CD4-positive, CD25-positive, alpha-beta regulatory T cell (primary cell): ENCODE measurements at regions not wholly inside any gene's neighbourhood (a gene's known extent, or its start where the extent isn't known, plus 50 kb on each side); places are given as distances from the start of the nearest gene placed in this dataset.
"Not testable (repeated sequence)": the region's sequence is repeated elsewhere in the genome, so short reads cannot be mapped to it uniquely, and the experiment has no call there.

ENCODE experiments used
- ATAC-seq, 2 donors: fragments of 150-1000 bp; cut with Tn5 transposase; one replicate each; pipeline ENCODE4 v1.10.0; 2021; ENCODE audit warnings: low read depth in 2 of 2, moderate number of reproducible peaks in 2 of 2, moderate library complexity in 1 of 2
- DNase-seq, 3 donors: peaks; one replicate each; pipeline versions ENCODE4 v3.0.0 to v3.0.0-alpha.2; 2012 to 2022; ENCODE audit warnings: mixed read lengths in 1 of 3
- H3K27ac ChIP-seq: one replicate; pipeline ENCODE4 v1.7.0; 2013; ENCODE audit warnings: mild to moderate bottlenecking, low read length; ENCODE audit not compliant: insufficient read depth, poor library complexity, severe bottlenecking
- H3K27me3 ChIP-seq: one replicate; pipeline ENCODE4 v1.7.0; 2013; ENCODE audit warnings: low read length; ENCODE audit not compliant: control insufficient read depth, insufficient read depth
- H3K36me3 ChIP-seq: one replicate; pipeline ENCODE4 v1.7.0; 2013; ENCODE audit warnings: mild to moderate bottlenecking, low read length, moderate library complexity; ENCODE audit not compliant: control insufficient read depth, insufficient read depth
- H3K4me1 ChIP-seq: 2 replicates; pipeline ENCODE4 v1.7.0; 2013; ENCODE audit warnings: mild to moderate bottlenecking, low read length; ENCODE audit not compliant: insufficient read depth, control insufficient read depth, poor library complexity, severe bottlenecking
- H3K4me3 ChIP-seq: one replicate; pipeline ENCODE4 v1.7.0; 2013; ENCODE audit warnings: low read depth, mild to moderate bottlenecking, low read length, moderate library complexity
- H3K9me3 ChIP-seq, 2 experiments: 1 replicate in 1 of 2; 2 replicates in 1 of 2; pipeline ENCODE4 v1.7.0; 2013; ENCODE audit warnings: low read length in 2 of 2, mild to moderate bottlenecking in 1 of 2, moderate library complexity in 1 of 2; ENCODE audit not compliant: control insufficient read depth in 2 of 2
- H3K27ac Mint-ChIP-seq, 3 donors: one replicate each; pipeline ENCODE4 v1.8.0; 2020 to 2022; ENCODE audit warnings: mild to moderate bottlenecking in 3 of 3, mixed read lengths in 3 of 3, moderate library complexity in 2 of 3
- H3K27me3 Mint-ChIP-seq: one replicate; pipeline ENCODE4 v1.8.0; 2022; ENCODE audit warnings: mild to moderate bottlenecking, mixed read lengths
- H3K36me3 Mint-ChIP-seq: one replicate; pipeline ENCODE4 v1.8.0; 2020; ENCODE audit warnings: mixed read lengths
- H3K4me1 Mint-ChIP-seq, 4 donors: one replicate each; pipeline ENCODE4 v1.8.0; 2020 to 2022; ENCODE audit warnings: mixed read lengths in 4 of 4, mild to moderate bottlenecking in 1 of 4
- H3K4me3 Mint-ChIP-seq, 4 donors: one replicate each; pipeline ENCODE4 v1.8.0; 2020 to 2022; ENCODE audit warnings: mild to moderate bottlenecking in 4 of 4, mixed read lengths in 4 of 4, moderate library complexity in 3 of 4
- H3K9me3 Mint-ChIP-seq, 7 donors: one replicate each; pipeline ENCODE4 v1.8.0; 2020 to 2022; ENCODE audit warnings: mixed read lengths in 7 of 7, mild to moderate bottlenecking in 3 of 7, moderate library complexity in 2 of 7

DNA sequence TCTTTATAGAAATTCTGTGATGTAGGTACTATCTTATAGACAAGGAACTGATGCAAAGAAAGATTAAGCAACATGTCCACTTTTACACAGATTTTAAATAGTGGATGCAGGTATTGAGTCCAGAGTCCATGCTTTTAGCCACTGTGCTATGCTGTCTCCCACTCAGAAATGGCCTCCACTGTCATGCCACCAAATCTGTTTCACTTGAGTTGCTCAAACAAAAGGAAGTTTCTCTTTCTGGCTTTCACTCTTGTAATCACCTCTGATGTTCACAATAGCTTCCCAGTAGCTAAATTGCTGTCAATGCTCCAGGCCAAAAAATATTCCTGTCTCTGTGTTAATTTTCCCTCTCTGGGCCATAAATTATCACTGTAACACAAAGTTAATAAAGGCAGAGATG, 77.0 kb upstream of the RASA1 start:
- Histone ChIP-seq H3K36me3 (no peaks in the 10 kb centered on the region), H3K9me3 (no peaks in the 10 kb centered on the region), H3K4me1 (peaks cover 9% of the 10 kb centered on the region), H3K27me3 (no peaks in the 10 kb centered on the region), H3K27ac (no peak overlapping the region), H3K4me3 (no peak overlapping the region)
- Mint-ChIP-seq H3K4me3 (no peak overlapping the region), H3K36me3 (no peaks in the 10 kb centered on the region), H3K9me3 (no peaks in the 10 kb centered on the region), H3K4me1 (peaks cover 6 to 30% (median 16%) of the 10 kb centered on the region in 4 donors), H3K27ac (no peak overlapping the region), H3K27me3 (peaks cover 6% of the 10 kb centered on the region)
- no peak for DNase-seq
- ATAC-seq: no peak

DNA sequence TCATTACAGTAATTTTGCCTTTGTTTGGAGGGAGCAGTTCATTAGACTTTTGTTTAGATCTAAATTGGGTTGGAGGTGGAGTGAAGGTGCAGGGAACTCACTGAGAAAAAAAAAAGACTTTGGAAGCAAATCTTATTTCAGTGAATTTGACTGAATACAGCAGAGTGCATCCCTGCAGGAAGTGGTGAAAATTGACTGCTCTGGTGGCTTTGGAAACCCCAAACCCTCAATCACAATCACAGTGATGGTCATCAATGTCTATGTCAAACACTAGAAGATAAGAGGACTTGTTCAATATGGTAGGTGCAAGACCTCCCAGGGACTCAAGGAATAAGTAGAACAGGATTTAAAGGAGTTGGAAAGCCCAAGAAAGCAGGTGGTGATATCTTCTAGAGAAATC, 76.0 kb upstream of the RASA1 start:
- Histone ChIP-seq H3K36me3 (no peaks in the 10 kb centered on the region), H3K9me3 (no peaks in the 10 kb centered on the region), H3K27me3 (no peaks in the 10 kb centered on the region), H3K27ac (no peak overlapping the region), H3K4me3 (no peak overlapping the region), H3K4me1 (peaks cover 11% of the 10 kb centered on the region)
- Mint-ChIP-seq H3K36me3 (no peaks in the 10 kb centered on the region), H3K27ac (peak overlapping the region in 1 of 3 donors; percentile 6), H3K9me3 (no peaks in the 10 kb centered on the region), H3K4me3 (no peak overlapping the region), H3K4me1 (peaks cover 6 to 32% (median 18%) of the 10 kb centered on the region in 4 donors), H3K27me3 (peaks cover 6% of the 10 kb centered on the region)
- ATAC-seq (no peak), DNase-seq (no peak)

DNA sequence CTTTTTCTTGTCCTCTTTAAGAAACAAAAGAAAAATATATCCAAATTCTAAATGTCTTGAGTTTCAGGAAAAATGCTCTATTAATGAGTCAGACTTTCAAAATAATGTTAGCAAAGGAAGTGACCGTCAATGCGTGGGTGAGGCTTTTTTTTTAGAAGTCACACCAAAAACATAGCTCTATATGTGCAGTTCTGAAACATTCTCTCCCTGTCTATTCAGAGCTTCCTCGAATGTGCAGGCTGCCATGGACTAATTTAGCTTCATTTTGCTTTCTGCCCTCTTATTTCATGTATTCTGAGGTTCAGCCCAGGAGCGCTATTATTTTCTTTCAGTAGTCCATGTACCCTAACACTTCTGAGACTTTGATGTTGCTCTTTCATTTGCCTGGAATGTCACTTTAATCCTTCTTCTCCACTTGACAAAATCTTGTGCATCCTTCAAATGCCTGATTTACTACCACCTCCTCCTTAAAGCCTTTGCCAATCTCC, 72.5 kb upstream of the RASA1 start:
- peak in 1 of 3 donors; percentile 31 for DNase-seq
- Mint-ChIP-seq H3K4me1 (peaks cover 6 to 28% (median 18%) of the 10 kb centered on the region in 4 donors), H3K27me3 (peaks cover 6% of the 10 kb centered on the region), H3K4me3 (no peak overlapping the region), H3K27ac (peak overlapping the region in 2 of 3 donors; percentile 15 to 86), H3K9me3 (peaks cover 0 to 4% (median 0%) of the 10 kb centered on the region in 7 donors), H3K36me3 (no peaks in the 10 kb centered on the region)
- Histone ChIP-seq H3K4me1 (peaks cover 11% of the 10 kb centered on the region), H3K36me3 (no peaks in the 10 kb centered on the region), H3K4me3 (no peak overlapping the region), H3K9me3 (no peaks in the 10 kb centered on the region), H3K27me3 (no peaks in the 10 kb centered on the region), H3K27ac (no peak overlapping the region)
- no peak for ATAC-seq

DNA sequence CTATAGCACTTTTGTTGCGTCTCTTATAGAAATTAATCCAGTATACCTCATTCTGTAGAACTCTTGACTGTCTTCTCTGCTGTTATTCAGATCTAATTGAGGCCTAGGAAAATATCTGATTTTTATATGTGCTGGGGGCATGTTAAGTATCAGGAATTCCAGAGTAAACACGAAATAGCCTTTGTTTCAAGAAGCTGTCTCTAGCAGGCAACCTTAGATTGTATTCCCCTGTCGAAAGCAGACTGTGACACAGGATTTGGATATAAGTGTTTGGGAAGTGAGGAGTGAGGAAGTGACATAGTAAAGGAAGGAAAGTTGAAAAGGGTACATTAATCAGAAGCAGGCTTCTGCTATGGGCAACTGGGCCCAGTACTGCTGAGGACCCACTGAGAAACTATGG, 72.1 kb upstream of the RASA1 start:
- ATAC-seq (no peak), DNase-seq (no peak)
- no peaks in the 10 kb centered on the region for H3K9me3 ChIP-seq
- Mint-ChIP-seq H3K9me3 (peaks cover 0 to 4% (median 0%) of the 10 kb centered on the region in 7 donors), H3K4me1 (peaks cover 6 to 28% (median 18%) of the 10 kb centered on the region in 4 donors), H3K27me3 (peaks cover 6% of the 10 kb centered on the region), H3K27ac (peak overlapping the region; percentile 15 to 86 (median 16)), H3K4me3 (no peak overlapping the region), H3K36me3 (no peaks in the 10 kb centered on the region)
- no peak overlapping the region for H3K4me3 ChIP-seq
- H3K27ac ChIP-seq: no peak overlapping the region
- no peaks in the 10 kb centered on the region for H3K27me3 ChIP-seq
- H3K4me1 ChIP-seq: peaks cover 11% of the 10 kb centered on the region
- no peaks in the 10 kb centered on the region for H3K36me3 ChIP-seq

DNA sequence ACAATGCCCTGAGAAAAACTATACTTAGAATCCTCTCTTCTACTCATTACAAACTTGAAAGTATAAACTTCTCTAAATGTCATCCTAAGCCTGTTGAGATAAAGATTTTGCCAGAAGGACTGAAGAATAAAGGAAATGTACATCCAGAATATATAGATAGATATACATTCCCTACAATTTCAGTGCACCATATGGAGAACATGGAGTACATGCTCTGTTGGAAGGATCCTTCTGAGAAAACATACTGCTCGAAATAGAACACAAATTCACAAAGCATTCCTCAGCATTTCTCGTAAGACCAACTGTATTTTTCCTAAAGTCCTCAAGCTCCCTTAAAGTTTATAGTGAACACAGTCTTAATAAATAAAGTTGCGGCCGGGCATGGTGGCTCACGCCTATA, 69.7 kb upstream of the RASA1 start:
- Mint-ChIP-seq H3K27ac (no peak overlapping the region), H3K9me3 (peaks cover 0 to 6% (median 2%) of the 10 kb centered on the region in 7 donors), H3K36me3 (no peaks in the 10 kb centered on the region), H3K4me3 (no peak overlapping the region), H3K27me3 (no peaks in the 10 kb centered on the region), H3K4me1 (peaks cover 0 to 23% (median 13%) of the 10 kb centered on the region in 4 donors)
- H3K4me1 ChIP-seq: peaks cover 11% of the 10 kb centered on the region
- H3K36me3 ChIP-seq: no peaks in the 10 kb centered on the region
- no peak for ATAC-seq
- no peak overlapping the region for H3K27ac ChIP-seq
- no peak for DNase-seq
- H3K27me3 ChIP-seq: no peaks in the 10 kb centered on the region
- H3K9me3 ChIP-seq: no peaks in the 10 kb centered on the region
- no peak overlapping the region for H3K4me3 ChIP-seq

DNA sequence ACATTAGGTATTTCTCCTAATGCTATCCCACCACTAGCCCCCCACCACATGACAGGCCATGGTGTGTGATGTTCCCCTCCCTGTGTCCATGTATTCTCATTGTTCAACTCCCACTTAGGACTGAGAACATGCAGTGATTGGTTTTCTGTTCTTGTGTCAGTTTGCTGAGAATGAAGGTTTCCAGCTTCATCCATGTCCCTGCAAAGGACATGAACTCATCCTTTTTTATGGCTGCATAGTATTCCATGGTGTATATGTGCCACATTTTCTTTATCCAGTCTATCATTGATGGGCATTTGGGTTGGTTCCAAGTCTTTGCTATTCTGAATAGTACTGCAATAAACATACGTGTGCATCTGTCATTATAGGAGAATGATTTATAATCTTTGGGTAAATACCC, 68.4 kb upstream of the RASA1 start:
- not testable (repeated sequence) for H3K4me3 ChIP-seq, H3K9me3 ChIP-seq, H3K27me3 ChIP-seq, H3K36me3 ChIP-seq, H3K9me3 Mint-ChIP-seq, H3K36me3 Mint-ChIP-seq, H3K27me3 Mint-ChIP-seq, ATAC-seq, H3K27ac Mint-ChIP-seq, DNase-seq, H3K27ac ChIP-seq, H3K4me3 Mint-ChIP-seq
- H3K4me1 Mint-ChIP-seq: peaks cover 0 to 16% (median 12%) of the 10 kb centered on the region in 4 donors
- H3K4me1 ChIP-seq: peaks cover 11% of the 10 kb centered on the region

DNA sequence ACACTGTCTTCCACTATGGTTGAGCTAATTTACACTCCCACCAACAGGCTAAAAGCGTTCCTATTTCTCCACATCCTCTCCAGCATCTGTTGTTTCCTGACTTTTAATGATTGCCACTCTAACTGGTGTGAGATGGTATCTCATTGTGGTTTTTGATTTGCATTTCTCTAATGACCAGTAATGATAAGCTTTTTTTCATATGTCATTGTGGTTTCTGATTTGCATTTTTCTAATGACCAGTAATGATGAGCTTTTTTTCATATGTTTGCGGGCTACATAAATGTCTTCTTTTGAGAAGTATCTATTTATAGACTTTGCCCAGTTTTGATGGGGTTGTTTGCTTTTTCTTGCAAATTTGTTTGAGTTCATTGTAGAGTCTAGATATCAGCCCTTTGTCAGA, 68.0 kb upstream of the RASA1 start:
- not testable (repeated sequence) for H3K36me3 ChIP-seq, H3K27ac ChIP-seq, H3K4me3 ChIP-seq, H3K27me3 Mint-ChIP-seq, H3K27me3 ChIP-seq, H3K4me3 Mint-ChIP-seq, ATAC-seq, H3K9me3 ChIP-seq, H3K36me3 Mint-ChIP-seq, DNase-seq, H3K9me3 Mint-ChIP-seq
- H3K27ac Mint-ChIP-seq: peak overlapping the region in 1 of 3 donors; percentile 1
- peaks cover 11% of the 10 kb centered on the region for H3K4me1 ChIP-seq
- peaks cover 0 to 13% (median 10%) of the 10 kb centered on the region in 4 donors for H3K4me1 Mint-ChIP-seq

DNA sequence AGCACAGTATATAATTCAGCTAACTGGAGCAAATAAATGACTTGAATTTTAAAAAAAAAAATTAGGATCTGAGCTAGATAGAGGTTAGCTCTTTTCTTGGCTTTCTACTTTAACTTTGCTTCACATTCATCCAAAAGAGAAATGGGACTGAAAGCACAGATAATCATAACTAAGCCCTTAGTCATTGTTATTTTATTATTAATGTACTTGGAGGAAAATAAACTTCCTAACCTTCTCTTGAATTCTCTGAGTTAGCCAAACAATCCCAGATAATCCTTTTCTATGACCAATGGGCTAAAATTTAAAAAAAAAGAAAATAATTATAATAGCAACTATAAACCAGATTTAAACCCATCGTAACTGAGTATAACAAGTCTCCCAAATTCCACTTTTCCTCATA, 57.6 kb upstream of the RASA1 start:
- Mint-ChIP-seq H3K9me3 (peaks cover 0 to 6% (median 4%) of the 10 kb centered on the region in 7 donors), H3K27me3 (no peaks in the 10 kb centered on the region), H3K4me3 (no peak overlapping the region), H3K36me3 (no peaks in the 10 kb centered on the region), H3K4me1 (peaks cover 0 to 14% (median 12%) of the 10 kb centered on the region in 4 donors), H3K27ac (no peak overlapping the region)
- Histone ChIP-seq H3K9me3 (no peaks in the 10 kb centered on the region), H3K4me3 (no peak overlapping the region), H3K27ac (no peak overlapping the region), H3K36me3 (no peaks in the 10 kb centered on the region), H3K4me1 (no peaks in the 10 kb centered on the region), H3K27me3 (no peaks in the 10 kb centered on the region)
- ATAC-seq (no peak), DNase-seq (no peak)
